Stomach (tissue), 4 donors: ENCODE measurements at regions not wholly inside any gene's neighbourhood (a gene's known extent, or its start where the extent isn't known, plus 50 kb on each side); places are given as distances from the start of the nearest gene placed in this dataset.

Experiments used
- CTCF ChIP-seq, 7 experiments: fragments of 450-650 bp in 4 of 7; fragments of 200-600 bp in 3 of 7; sonication (generic) in 3 of 7; IDR thresholded peaks; one replicate each; pipeline ENCODE4 v1.5.1; 2016 to 2019; ENCODE audit warnings: antibody characterized with exemption in 7 of 7, control low read depth in 2 of 7, mild to moderate bottlenecking in 1 of 7
- POLR2AphosphoS5 ChIP-seq, 3 donors: sonication (generic); formaldehyde crosslinking; IDR thresholded peaks; one replicate each; pipeline ENCODE4 v1.6.1; 2016; ENCODE audit warnings: antibody characterized with exemption in 3 of 3

- TF ChIP-seq CTCF (IDR thresholded peaks at IDR 0.05) = no peak
- no peak for TF ChIP-seq POLR2AphosphoS5 (IDR thresholded peaks at IDR 0.05)
Observed at GRCh38 chr20:41726727-41727126, 108.5 kb upstream of the CHD6 start.
